Natural killer cell (primary cell): ENCODE measurements at regions not wholly inside any gene's neighbourhood (a gene's known extent, or its start where the extent isn't known, plus 50 kb on each side); places are given as distances from the start of the nearest gene placed in this dataset.
A peak's percentile ranks its signal among the peaks of the same experiment; 100 is the strongest.

Source experiments
- ATAC-seq, 3 donors: fragments of 150-1000 bp in 2 of 3; fragments of 200-7000 bp in 1 of 3; cut with Tn5 transposase; 1 replicate in 1 of 3; 2 replicates in 2 of 3; pipeline ENCODE4 v1.10.0; 2021; ENCODE audit warnings: mild to moderate bottlenecking in 2 of 3, moderate library complexity in 2 of 3
- DNase-seq, 2 donors: peaks; one replicate each; pipeline versions ENCODE4 v3.0.0 to v3.0.0-alpha.2; 2013 to 2021; ENCODE audit warnings: mixed read lengths in 1 of 2
- H3K27ac ChIP-seq: one replicate; pipeline ENCODE4 v1.5.1; 2013; ENCODE audit warnings: mild to moderate bottlenecking, low read length
- H3K27me3 ChIP-seq: one replicate; pipeline ENCODE4 v1.6.1; 2013; ENCODE audit warnings: low read length; ENCODE audit not compliant: control insufficient read depth, insufficient read depth
- H3K36me3 ChIP-seq: one replicate; pipeline ENCODE4 v1.6.1; 2013; ENCODE audit warnings: low read length; ENCODE audit not compliant: control insufficient read depth, insufficient read depth
- H3K4me1 ChIP-seq: one replicate; pipeline ENCODE4 v1.6.1; 2013; ENCODE audit warnings: low read length; ENCODE audit not compliant: control insufficient read depth, insufficient read depth
- H3K4me3 ChIP-seq: one replicate; pipeline ENCODE4 v1.5.1; 2013; ENCODE audit warnings: low read length
- H3K9me3 ChIP-seq: one replicate; pipeline ENCODE4 v1.6.1; 2013; ENCODE audit warnings: low read length; ENCODE audit not compliant: control insufficient read depth, insufficient read depth
- H3K27ac Mint-ChIP-seq, 2 donors: one replicate each; pipeline ENCODE4 v1.8.0; 2022; ENCODE audit warnings: mild to moderate bottlenecking in 2 of 2, mixed read lengths in 2 of 2, moderate library complexity in 1 of 2
- H3K27me3 Mint-ChIP-seq, 2 donors: one replicate each; pipeline ENCODE4 v1.8.0; 2022; ENCODE audit warnings: low read depth in 2 of 2, mixed read lengths in 2 of 2
- H3K36me3 Mint-ChIP-seq: one replicate; pipeline ENCODE4 v1.8.0; 2022; ENCODE audit warnings: mixed read lengths
- H3K4me1 Mint-ChIP-seq, 2 donors: one replicate each; pipeline ENCODE4 v1.8.0; 2022; ENCODE audit warnings: mixed read lengths in 2 of 2
- H3K4me3 Mint-ChIP-seq: one replicate; pipeline ENCODE4 v1.8.0; 2022; ENCODE audit warnings: mild to moderate bottlenecking, moderate library complexity, mixed read lengths
- H3K9me3 Mint-ChIP-seq, 2 donors: one replicate each; pipeline ENCODE4 v1.8.0; 2022; ENCODE audit warnings: mixed read lengths in 2 of 2
- WGBS: methylation state at CpG from one replicate; pipeline ENCODE4 v1.1.7; 2013; ENCODE audit warnings: missing lambda C conversion rate; ENCODE audit not compliant: insufficient coverage; 5-methylcytosine and 5-hydroxymethylcytosine counted together
- intact Hi-C: fragments of 100-400 bp; cut with micrococcal nuclease; formaldehyde crosslinking; loops from one replicate; pipeline ENCODE4 v1.14.2; 2022
- TF ChIP-seq, protein P1 (sequence below): fragments of 200-600 bp; IDR thresholded peaks from one replicate; pipeline ENCODE4 v1.8.0; 2022; ENCODE audit warnings: antibody characterized with exemption

DNA sequence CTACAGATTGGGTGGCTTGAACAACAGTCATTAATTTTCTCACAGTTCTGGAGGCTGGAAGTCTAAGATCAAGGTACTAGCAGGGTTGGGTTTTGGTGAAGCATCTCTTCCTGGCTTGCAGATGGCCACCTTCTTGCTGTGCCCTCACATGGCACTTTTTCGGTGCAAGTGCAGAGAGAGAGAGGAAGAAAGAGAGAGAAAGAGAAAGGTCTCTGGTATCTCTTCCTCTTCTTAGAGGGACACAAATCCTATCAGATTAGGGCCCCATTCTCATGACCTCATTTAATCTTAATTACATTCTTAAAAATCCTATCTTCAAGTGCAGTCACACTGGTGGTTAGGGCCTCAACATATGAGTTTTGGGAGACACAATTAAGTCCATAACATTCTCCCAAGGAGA, 167.1 kb downstream of the NFKBIZ start:
- Histone ChIP-seq H3K27me3 (no peaks in the 10 kb centered on the region), H3K4me1 (no peaks in the 10 kb centered on the region), H3K27ac (no peak overlapping the region), H3K4me3 (no peak overlapping the region), H3K36me3 (no peaks in the 10 kb centered on the region), H3K9me3 (no peaks in the 10 kb centered on the region)
- DNase-seq (no peak), ATAC-seq (no peak)
- intact Hi-C loops, result no loop called here
- Mint-ChIP-seq H3K9me3 (no peaks in the 10 kb centered on the region), H3K27me3 (peaks cover 10 to 14% of the 10 kb centered on the region in 2 donors), H3K27ac (no peak overlapping the region), H3K36me3 (no peaks in the 10 kb centered on the region), H3K4me3 (no peak overlapping the region), H3K4me1 (no peaks in the 10 kb centered on the region)
- 83% methylated on average over 1 of the region's 1 CpG for WGBS
- TF ChIP-seq, protein P1, sequence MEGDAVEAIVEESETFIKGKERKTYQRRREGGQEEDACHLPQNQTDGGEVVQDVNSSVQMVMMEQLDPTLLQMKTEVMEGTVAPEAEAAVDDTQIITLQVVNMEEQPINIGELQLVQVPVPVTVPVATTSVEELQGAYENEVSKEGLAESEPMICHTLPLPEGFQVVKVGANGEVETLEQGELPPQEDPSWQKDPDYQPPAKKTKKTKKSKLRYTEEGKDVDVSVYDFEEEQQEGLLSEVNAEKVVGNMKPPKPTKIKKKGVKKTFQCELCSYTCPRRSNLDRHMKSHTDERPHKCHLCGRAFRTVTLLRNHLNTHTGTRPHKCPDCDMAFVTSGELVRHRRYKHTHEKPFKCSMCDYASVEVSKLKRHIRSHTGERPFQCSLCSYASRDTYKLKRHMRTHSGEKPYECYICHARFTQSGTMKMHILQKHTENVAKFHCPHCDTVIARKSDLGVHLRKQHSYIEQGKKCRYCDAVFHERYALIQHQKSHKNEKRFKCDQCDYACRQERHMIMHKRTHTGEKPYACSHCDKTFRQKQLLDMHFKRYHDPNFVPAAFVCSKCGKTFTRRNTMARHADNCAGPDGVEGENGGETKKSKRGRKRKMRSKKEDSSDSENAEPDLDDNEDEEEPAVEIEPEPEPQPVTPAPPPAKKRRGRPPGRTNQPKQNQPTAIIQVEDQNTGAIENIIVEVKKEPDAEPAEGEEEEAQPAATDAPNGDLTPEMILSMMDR, result no peak

DNA sequence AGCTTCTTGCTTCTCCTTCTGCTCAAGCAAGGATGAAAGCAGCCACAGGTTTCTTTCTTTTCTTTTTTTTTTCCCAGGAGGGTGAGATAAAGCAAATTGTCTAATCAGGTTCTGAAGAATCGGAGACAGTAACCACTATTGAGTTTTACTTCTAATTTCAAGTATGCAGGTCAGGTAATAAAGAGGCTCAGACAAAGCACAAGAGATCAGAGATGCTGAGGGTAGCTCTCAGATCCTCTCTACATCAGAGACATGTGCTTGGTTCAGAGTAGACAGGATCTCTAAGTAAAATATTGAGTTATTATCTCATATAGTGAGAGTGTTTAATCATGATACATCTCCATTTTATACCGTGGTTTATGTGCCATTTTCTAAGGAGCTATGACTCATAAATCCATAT, 168.5 kb downstream of the NFKBIZ start:
- Mint-ChIP-seq H3K27ac (no peak overlapping the region), H3K27me3 (peaks cover 10 to 14% of the 10 kb centered on the region in 2 donors), H3K36me3 (no peaks in the 10 kb centered on the region), H3K4me3 (no peak overlapping the region), H3K9me3 (no peaks in the 10 kb centered on the region), H3K4me1 (no peaks in the 10 kb centered on the region)
- intact Hi-C loops, result no loop called here
- DNase-seq (no peak), ATAC-seq (no peak)
- H3K9me3 ChIP-seq, result no peaks in the 10 kb centered on the region
- no peaks in the 10 kb centered on the region for H3K27me3 ChIP-seq
- TF ChIP-seq, protein P1, result no peak
- no peak overlapping the region for H3K27ac ChIP-seq
- WGBS, result 71% methylated on average over 1 of the region's 2 CpGs
- H3K36me3 ChIP-seq, result no peaks in the 10 kb centered on the region
- H3K4me1 ChIP-seq, result no peaks in the 10 kb centered on the region
- no peak overlapping the region for H3K4me3 ChIP-seq

DNA sequence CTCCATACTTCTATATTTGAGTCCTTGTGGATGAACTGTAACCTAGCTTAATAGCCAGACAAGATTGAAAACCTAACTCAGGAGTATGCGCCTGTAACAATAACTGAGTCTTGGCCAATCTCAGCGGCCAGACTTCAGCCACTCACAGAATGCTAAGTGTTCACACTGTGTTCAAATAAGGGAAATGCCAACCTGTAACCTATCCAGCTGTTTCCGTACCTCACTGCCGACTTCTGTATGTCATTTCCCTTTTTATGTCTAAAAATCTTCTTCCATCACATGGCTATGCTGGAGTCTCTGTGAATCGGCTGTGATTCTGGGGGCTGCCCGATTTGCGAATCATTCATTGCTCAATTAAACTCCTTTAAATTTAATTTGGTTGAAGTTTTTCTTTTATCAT, 169.2 kb downstream of the NFKBIZ start:
- Histone ChIP-seq H3K9me3 (no peaks in the 10 kb centered on the region), H3K36me3 (no peaks in the 10 kb centered on the region), H3K4me3 (no peak overlapping the region), H3K4me1 (no peaks in the 10 kb centered on the region), H3K27ac (no peak overlapping the region), H3K27me3 (no peaks in the 10 kb centered on the region)
- DNase-seq, result peak in 1 of 2 donors; percentile 9
- no peaks in the 10 kb centered on the region for H3K9me3 Mint-ChIP-seq
- intact Hi-C loops, result no loop called here
- WGBS, result 29% methylated on average over 4 of the region's 7 CpGs
- no peaks in the 10 kb centered on the region for H3K36me3 Mint-ChIP-seq
- TF ChIP-seq, protein P1, result no peak
- ATAC-seq, result no peak
- no peaks in the 10 kb centered on the region for H3K4me1 Mint-ChIP-seq
- H3K27ac Mint-ChIP-seq, result no peak overlapping the region
- no peak overlapping the region for H3K4me3 Mint-ChIP-seq
- peaks cover 10 to 14% of the 10 kb centered on the region in 2 donors for H3K27me3 Mint-ChIP-seq

DNA sequence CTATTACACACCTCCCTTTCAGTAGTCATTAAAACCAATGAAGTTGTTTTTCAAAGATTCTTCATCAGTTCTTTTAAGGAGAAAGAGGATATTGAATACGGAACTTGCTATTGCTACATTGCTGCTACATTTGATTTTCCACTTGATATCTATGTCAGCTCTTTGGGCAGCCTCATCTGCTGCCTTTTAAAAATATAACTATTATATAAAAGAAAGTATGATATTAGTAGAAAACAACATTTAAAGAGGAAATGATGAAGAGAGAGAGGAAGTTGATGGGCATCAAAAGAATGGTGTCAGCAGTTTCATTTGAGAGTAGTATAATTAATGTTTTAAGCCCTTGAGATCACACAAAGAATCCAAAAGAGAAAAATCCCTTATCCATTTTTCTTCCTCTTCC, 171.4 kb downstream of the NFKBIZ start:
- WGBS, result no CpG with 5 or more reads among the region's 1 CpG
- Histone ChIP-seq H3K27me3 (no peaks in the 10 kb centered on the region), H3K4me3 (no peak overlapping the region), H3K27ac (no peak overlapping the region), H3K36me3 (no peaks in the 10 kb centered on the region), H3K9me3 (no peaks in the 10 kb centered on the region), H3K4me1 (no peaks in the 10 kb centered on the region)
- Mint-ChIP-seq H3K4me1 (no peaks in the 10 kb centered on the region), H3K36me3 (no peaks in the 10 kb centered on the region), H3K27ac (no peak overlapping the region), H3K4me3 (no peak overlapping the region), H3K9me3 (no peaks in the 10 kb centered on the region), H3K27me3 (peaks cover 10 to 21% of the 10 kb centered on the region in 2 donors)
- intact Hi-C loops, result no loop called here
- ATAC-seq (no peak), DNase-seq (no peak)
- TF ChIP-seq, protein P1, result no peak
